HepG2 (cell line): ENCODE measurements at regions not wholly inside any gene's neighbourhood (a gene's known extent, or its start where the extent isn't known, plus 50 kb on each side); places are given as distances from the start of the nearest gene placed in this dataset.

Experiments used
- ATAC-seq: fragments of 200-7000 bp; cut with Tn5 transposase; 3 replicates; pipeline ENCODE4 v1.9.1; 2020; ENCODE audit warnings: mild to moderate bottlenecking, moderate library complexity
- BruUV-seq: library from RNA; stranded (reverse); fragments of 400-500 nt; replicated peaks from 2 replicates; lab custom pipeline; 2021; lab: Mats Ljungman, UMichigan
- CTCF ChIA-PET: fragments of 300-600 bp; formaldehyde crosslinking; extraction: SDS; loops from one replicate; lab custom pipeline; 2021; ENCODE audit warnings: low total read pairs, inconsistent platforms, low intra/inter-chr PET ratio; lab: Yijun Ruan, JAX
- POLR2A ChIA-PET: fragments of 350-600 bp; sonication (Branson Sonifier 250); formaldehyde crosslinking; loops from one replicate; lab custom pipeline; 2020; ENCODE audit warnings: antibody characterized with exemption, inconsistent platforms; lab: Yijun Ruan, JAX
- DNase-seq: peaks from one replicate; pipeline ENCODE4 v3.0.0-alpha.2; 2015; ENCODE audit warnings: low spot score
- FAIRE-seq: peaks from 3 replicates; lab custom pipeline; 2011; peaks lifted over from hg19 to GRCh38; lab: Jason Lieb, UNC
- H2AFZ ChIP-seq: one replicate; pipeline ENCODE4 v1.6.1; 2011; ENCODE audit warnings: low read length, inconsistent platforms
- H3K27ac ChIP-seq: fragments of 300-600 bp; 3 replicates; pipeline ENCODE4 v1.8.0; 2011; ENCODE audit warnings: mixed run types, mild to moderate bottlenecking, mixed read lengths, low read length, inconsistent platforms; ENCODE audit not compliant: insufficient read depth; ENCODE audit errors: extremely low read length
- H3K27me3 ChIP-seq, 2 experiments: fragments of 200-600 bp in 1 of 2; 2 replicates in 1 of 2; 3 replicates in 1 of 2; pipeline versions ENCODE4 v1.6.0 to v1.8.0; 2011; ENCODE audit warnings: low read length in 2 of 2, mild to moderate bottlenecking in 2 of 2, moderate library complexity in 2 of 2, inconsistent platforms in 1 of 2; ENCODE audit not compliant: insufficient read depth in 2 of 2, control insufficient read depth in 1 of 2
- H3K36me3 ChIP-seq, 2 experiments: fragments of 200-600 bp in 1 of 2; replicated peaks in 1 of 2; 2 replicates in 1 of 2; 3 replicates in 1 of 2; pipeline versions ENCODE4 v1.5.1 to v1.8.0; 2011; ENCODE audit warnings: low read length in 2 of 2, inconsistent platforms in 1 of 2; ENCODE audit not compliant: insufficient read depth in 2 of 2, control insufficient read depth in 1 of 2
- H3K4me1 ChIP-seq: 2 replicates; pipeline ENCODE4 v1.5.1; 2012; ENCODE audit warnings: low read length, inconsistent platforms; ENCODE audit not compliant: insufficient read depth
- H3K4me2 ChIP-seq: 2 replicates; pipeline ENCODE4 v1.6.0; 2011; ENCODE audit warnings: low read depth, low read length, inconsistent platforms
- H3K4me3 ChIP-seq, 3 experiments: fragments of 200-600 bp in 1 of 3; sonication (generic), shearing (Covaris generic) in 1 of 3; replicated peaks in 1 of 3; 2 replicates each; pipeline ENCODE4 v1.5.1; 2011 to 2016; ENCODE audit warnings: low read length in 3 of 3, inconsistent platforms in 2 of 3, low read depth in 2 of 3, mild to moderate bottlenecking in 2 of 3, control low read depth in 1 of 3, mixed read lengths in 1 of 3; ENCODE audit not compliant: insufficient read depth in 1 of 3
- H3K79me2 ChIP-seq: one replicate; pipeline ENCODE4 v1.6.1; 2011; ENCODE audit warnings: low read length, inconsistent platforms; ENCODE audit not compliant: insufficient read depth
- H3K9ac ChIP-seq: 2 replicates; pipeline ENCODE4 v1.6.0; 2011; ENCODE audit warnings: mild to moderate bottlenecking, low read depth, low read length, inconsistent platforms; ENCODE audit not compliant: insufficient read depth
- H3K9me3 ChIP-seq: 2 replicates; pipeline ENCODE4 v1.5.1; 2012; ENCODE audit warnings: mild to moderate bottlenecking, low read length
- H4K20me1 ChIP-seq: 2 replicates; pipeline ENCODE4 v1.6.0; 2011; ENCODE audit warnings: inconsistent platforms, mild to moderate bottlenecking, low read length, moderate library complexity; ENCODE audit not compliant: insufficient read depth
- EZH2 ChIP-seq: conservative IDR thresholded peaks from 2 replicates; pipeline ENCODE4 v1.6.1; 2012; ENCODE audit warnings: mild to moderate bottlenecking, low read depth, low read length, moderate library complexity
- HMGA1 ChIP-seq: sonication (generic); formaldehyde crosslinking; conservative IDR thresholded peaks from 2 replicates; pipeline ENCODE4 v1.4.0; 2020; ENCODE audit warnings: missing genetic modification reagents
- IRF2 ChIP-seq: IDR thresholded peaks from 2 replicates; pipeline ENCODE4 v1.6.1; 2018; ENCODE audit warnings: missing genetic modification reagents, missing compliant biosample characterization
- KAT2B ChIP-seq: fragments of 150-350 bp; IDR thresholded peaks from 2 replicates; pipeline ENCODE4 v1.6.1; 2014; ENCODE audit warnings: low read depth, low read length, borderline replicate concordance
- KDM5B ChIP-seq: sonication (generic); formaldehyde crosslinking; IDR thresholded peaks from 2 replicates; pipeline ENCODE4 v1.4.0; 2020; ENCODE audit warnings: missing genetic modification reagents, mild to moderate bottlenecking, borderline replicate concordance
- MYNN ChIP-seq: sonication (generic); formaldehyde crosslinking; IDR thresholded peaks from 2 replicates; pipeline ENCODE4 v1.4.0; 2020; ENCODE audit warnings: mild to moderate bottlenecking, low read depth, missing genetic modification reagents
- PHB2 ChIP-seq: fragments of 450-650 bp; IDR thresholded peaks from 2 replicates; pipeline ENCODE4 v1.6.1; 2018; ENCODE audit not compliant: partially characterized antibody
- RAD51 ChIP-seq: fragments of 450-650 bp; IDR thresholded peaks from 2 replicates; pipeline ENCODE4 v1.6.1; 2016; ENCODE audit warnings: borderline replicate concordance
- ZNF136 ChIP-seq: sonication (generic); formaldehyde crosslinking; IDR thresholded peaks from 2 replicates; pipeline ENCODE4 v1.8.1; 2022; ENCODE audit warnings: low read depth, mild to moderate bottlenecking, moderate library complexity, missing genetic modification reagents
- ZNF20 ChIP-seq: sonication (generic); formaldehyde crosslinking; IDR thresholded peaks from 2 replicates; pipeline ENCODE4 v1.4.0; 2020; ENCODE audit warnings: mild to moderate bottlenecking, moderate library complexity, missing genetic modification reagents
- ZNF543 ChIP-seq: sonication (generic); formaldehyde crosslinking; IDR thresholded peaks from 2 replicates; pipeline ENCODE4 v1.4.0; 2020; ENCODE audit warnings: mild to moderate bottlenecking, missing genetic modification reagents
- ZNF557 ChIP-seq: sonication (generic); formaldehyde crosslinking; IDR thresholded peaks from 2 replicates; pipeline ENCODE4 v1.4.0; 2020; ENCODE audit warnings: missing genetic modification reagents
- in situ Hi-C: cut with HindIII; loops from 2 replicates; pipeline ENCODE4 v1.10.0; 2017; ENCODE audit warnings: low pct_unique_long_range_greater_than_20kb; ENCODE audit not compliant: extremely low pct_ligation_motif_present
- intact Hi-C: fragments of 100-400 bp; cut with micrococcal nuclease; formaldehyde crosslinking; loops from one replicate; pipeline ENCODE4 v1.10.0; 2022; ENCODE audit not compliant: unreplicated experiment
- TF ChIP-seq, protein P1 (sequence below): sonication (generic); formaldehyde crosslinking; IDR thresholded peaks from 2 replicates; pipeline ENCODE4 v1.4.0; 2020; ENCODE audit warnings: mild to moderate bottlenecking, missing genetic modification reagents

DNA sequence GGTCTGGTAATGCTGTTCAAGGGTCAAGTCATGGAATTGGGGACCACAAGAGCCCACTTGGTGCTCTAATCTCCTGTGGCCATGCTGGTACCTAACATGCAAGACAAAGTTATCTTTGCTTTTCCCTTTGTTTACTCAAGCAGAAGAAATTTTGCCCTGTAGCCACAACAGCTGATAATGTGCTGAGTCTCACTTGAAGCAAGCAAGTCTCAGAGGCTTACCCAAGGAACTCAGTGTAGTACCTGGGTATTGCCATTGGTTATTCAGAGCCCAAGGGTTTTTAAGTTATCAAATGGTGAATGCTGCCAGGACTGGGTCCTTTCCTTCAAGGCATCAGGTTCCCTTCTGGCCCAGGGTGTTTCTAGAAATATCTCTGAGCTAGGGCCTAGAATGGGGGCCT lies 198.9 kb upstream of the RNPC3 start:
- Histone ChIP-seq H4K20me1 (no peaks in the 10 kb centered on the region), H3K4me2 (no peak overlapping the region), H3K4me3 (no peak overlapping the region), H3K4me1 (no peaks in the 10 kb centered on the region), H3K36me3 (no peaks in the 10 kb centered on the region), H3K9ac (no peak overlapping the region), H3K27ac (no peak overlapping the region), H2AFZ (no peak overlapping the region), H3K27me3 (no peaks in the 10 kb centered on the region), H3K79me2 (no peaks in the 10 kb centered on the region), H3K9me3 (peaks cover 31% of the 10 kb centered on the region)
- intact Hi-C loops: no loop called here
- DNase-seq (no peak), FAIRE-seq (no peak), ATAC-seq (no peak)
- in situ Hi-C loops: no loop called here
- CTCF ChIA-PET: no interaction called here
- TF ChIP-seq ZNF20 (CRISPR knock-in tag) (no peak), ZNF557 (CRISPR knock-in tag) (no peak), RAD51 (no peak), MYNN (CRISPR knock-in tag) (no peak), IRF2 (no peak), ZNF136 (CRISPR knock-in tag) (no peak), EZH2 (no peak), HMGA1 (CRISPR knock-in tag) (no peak), ZNF543 (CRISPR knock-in tag) (no peak), KDM5B (CRISPR knock-in tag) (no peak), KAT2B (no peak), PHB2 (no peak)
- TF ChIP-seq, protein P1, sequence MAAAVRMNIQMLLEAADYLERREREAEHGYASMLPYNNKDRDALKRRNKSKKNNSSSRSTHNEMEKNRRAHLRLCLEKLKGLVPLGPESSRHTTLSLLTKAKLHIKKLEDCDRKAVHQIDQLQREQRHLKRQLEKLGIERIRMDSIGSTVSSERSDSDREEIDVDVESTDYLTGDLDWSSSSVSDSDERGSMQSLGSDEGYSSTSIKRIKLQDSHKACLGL (CRISPR knock-in tag): no peak
- POLR2A ChIA-PET: no interaction called here
- BruUV-seq: no TSS peak
